ENCODE measurements at regions not wholly inside any gene's neighbourhood (a gene's known extent, or its start where the extent isn't known, plus 50 kb on each side); places are given as distances from the start of the nearest gene placed in this dataset.
"Not testable (repeated sequence)": the region's sequence is repeated elsewhere in the genome, so short reads cannot be mapped to it uniquely, and the experiment has no call there.

DNA sequence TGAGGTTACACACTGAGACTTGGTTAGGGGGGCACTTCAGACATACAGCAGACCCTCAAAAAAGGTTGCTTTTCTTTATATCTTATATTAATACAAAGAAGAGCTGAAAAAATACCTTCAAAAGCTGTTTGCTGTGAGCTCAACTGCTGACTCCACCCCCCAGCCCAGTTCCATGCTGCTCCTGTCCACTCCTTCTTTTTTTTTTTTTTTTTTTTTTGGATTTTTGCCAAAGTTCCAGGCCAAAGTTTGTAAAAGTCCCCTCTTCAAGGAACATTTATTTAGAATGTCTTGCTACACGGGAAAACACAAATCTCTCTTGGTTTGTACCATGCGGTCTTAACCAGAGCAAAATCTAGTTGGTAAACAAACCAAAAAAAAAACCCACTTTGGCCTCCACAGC, 85.3 kb upstream of the AKAP12 start:
- intact Hi-C loops (cut with micrococcal nuclease) = no loop called here
- ATAC-seq = peak; percentile 62
- peak; percentile 64 for DNase-seq

DNA sequence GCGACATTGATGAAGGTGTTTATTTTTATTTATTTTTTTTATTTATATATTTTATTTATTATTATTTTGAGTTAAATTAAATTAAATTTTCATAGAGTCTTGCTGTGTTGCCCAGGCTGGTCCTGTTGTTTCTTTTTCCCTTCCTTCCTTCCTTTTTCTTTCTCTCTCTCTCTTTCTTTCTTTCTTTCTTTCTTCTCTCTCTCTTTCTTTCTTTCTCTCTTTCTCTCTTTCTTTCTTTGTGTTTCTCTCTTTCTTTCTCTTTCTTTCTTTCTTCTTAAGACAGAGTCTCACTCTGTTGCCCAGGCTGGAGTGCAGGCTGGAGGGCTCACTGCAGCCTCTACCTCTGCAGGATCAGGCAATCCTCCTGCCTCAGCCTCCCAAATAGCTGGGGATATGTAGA, 84.7 kb upstream of the AKAP12 start:
- ATAC-seq = no peak
- intact Hi-C loops (cut with micrococcal nuclease) = no loop called here
- DNase-seq = no peak

DNA sequence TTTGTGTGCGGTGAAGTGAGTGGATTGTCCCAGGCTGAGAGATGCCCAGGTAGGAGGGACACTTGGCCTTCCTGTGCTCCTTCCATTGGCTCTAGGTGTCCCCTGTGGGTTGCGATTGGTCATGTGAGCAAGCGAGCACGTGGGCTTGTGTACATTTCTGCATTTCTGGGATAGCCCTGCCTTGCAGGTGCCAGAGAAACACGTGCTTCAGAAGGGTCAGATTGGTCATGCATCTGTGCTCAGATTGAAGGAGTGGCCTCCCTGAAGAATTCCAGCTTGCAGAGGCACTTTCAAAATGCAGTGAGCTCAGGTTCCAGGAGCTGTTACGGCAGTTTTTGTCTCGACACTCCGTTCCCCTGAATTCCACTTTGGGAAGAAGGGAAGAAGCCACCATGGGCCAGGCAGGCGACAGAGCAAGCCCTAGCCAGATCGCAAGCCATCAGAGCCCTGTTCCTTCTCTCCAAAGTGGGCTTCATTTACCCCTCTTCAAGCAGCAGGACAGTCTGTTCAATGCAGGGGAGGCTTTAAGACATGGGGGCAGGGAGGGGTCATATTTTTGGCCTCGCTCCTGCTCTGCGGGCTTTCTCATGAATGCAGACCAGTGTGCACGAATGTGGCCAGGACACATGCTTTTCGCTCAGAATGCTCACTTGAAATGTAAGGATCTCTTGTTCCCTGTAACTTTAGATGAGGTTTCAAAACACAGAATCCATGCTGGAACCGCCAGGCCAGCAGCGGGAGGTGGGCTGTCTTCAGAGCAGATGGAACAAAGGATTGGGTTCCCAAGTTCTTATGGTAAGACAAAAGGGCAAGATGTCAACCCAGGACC, 78.6 kb upstream of the AKAP12 start:
- ATAC-seq = no peak
- DNase-seq = no peak
- intact Hi-C loops (cut with micrococcal nuclease) = no loop called here

DNA sequence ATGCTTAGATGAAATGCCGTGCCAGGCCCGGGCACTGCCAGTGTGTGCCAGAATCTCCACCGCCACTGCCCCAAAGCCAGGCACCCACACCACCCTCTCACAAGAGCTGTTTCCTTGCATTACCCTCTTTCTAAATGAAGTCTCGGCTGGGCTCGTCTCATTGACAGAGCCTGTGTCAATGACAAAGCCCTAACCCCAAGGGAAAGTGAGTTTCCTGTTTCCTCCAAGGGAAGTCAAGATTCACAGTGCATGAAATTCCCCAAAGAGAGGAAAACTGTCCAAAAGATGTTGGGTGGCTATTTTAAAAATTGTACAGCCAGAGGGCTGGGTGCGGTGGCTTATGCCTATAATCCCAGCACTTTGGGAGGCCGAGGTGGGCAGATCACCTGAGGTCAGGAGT, 75.4 kb upstream of the AKAP12 start:
- peak; percentile 28 for ATAC-seq
- no peak for DNase-seq
- intact Hi-C loops (cut with micrococcal nuclease) = no loop called here

DNA sequence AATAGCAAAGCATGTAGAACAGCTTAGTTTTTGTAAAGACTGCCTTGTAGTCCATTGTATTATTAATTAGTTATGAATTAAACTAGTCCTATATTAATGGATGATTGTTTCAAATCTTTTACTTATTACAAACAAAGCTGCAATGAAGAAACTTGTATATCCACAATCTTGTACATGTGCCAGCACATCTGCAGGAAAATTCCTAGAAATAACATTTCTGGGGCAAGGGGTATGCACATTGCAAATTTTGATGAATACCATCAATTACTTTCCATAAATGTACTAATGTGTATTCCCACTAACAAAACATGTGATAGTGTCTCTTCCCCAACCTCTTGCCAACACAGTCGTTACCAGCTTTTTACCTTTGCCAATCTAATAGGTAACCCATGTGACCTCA, 73.6 kb upstream of the AKAP12 start:
- ATAC-seq = no peak
- no peak for DNase-seq
- intact Hi-C loops (cut with micrococcal nuclease) = no loop called here

DNA sequence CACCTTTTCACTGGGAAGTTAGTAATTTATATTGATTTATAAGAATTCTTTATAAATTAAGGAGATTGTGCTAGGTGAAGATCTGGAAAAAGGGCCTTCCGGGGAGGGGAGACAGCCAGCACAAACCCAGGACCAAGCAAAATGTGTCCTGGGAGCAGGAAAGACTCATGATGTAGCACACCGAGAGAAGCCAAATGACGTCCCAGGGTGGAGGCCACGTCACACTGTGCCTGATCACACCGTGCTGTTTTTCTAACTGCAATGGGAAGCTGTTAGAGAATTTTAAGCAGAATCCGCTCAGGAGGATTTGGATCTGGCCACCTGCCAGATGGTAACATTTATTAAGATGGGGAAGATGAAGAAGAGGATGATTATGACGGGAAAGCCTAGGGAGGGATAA, 72.7 kb upstream of the AKAP12 start:
- no peak for ATAC-seq
- intact Hi-C loops (cut with micrococcal nuclease) = no loop called here
- DNase-seq = no peak

DNA sequence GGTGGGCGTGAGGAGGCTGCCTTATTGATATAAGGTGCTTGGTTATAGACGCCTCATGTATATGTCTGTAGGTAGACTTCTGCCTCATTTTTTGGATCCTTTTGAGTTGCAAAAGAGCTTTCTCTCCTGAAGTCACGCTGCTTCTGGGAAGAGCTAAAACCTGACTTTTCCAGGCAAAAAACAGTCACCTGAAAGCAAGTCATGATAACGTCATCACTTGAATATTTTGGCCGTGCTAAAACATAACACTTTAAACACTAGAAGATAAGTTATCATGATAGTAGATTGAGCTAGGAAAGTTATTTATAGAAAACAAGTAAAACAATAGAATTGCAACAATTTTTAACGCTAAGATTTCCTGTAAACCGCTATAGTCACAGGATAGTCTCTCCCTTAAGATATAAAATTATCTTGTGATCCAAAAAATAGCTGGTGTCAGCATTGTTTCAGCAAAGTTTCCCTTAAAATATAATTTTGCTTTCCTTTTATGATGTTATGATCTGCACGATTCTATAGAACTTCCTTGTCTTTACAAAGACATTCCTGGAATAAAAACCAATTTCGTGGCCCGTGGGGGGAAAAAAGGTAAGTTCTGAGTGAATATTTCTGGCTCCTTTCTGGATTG, 69.0 kb upstream of the AKAP12 start:
- DNase-seq (no peak), ATAC-seq (no peak)
- intact Hi-C loops (cut with micrococcal nuclease) = no loop called here

DNA sequence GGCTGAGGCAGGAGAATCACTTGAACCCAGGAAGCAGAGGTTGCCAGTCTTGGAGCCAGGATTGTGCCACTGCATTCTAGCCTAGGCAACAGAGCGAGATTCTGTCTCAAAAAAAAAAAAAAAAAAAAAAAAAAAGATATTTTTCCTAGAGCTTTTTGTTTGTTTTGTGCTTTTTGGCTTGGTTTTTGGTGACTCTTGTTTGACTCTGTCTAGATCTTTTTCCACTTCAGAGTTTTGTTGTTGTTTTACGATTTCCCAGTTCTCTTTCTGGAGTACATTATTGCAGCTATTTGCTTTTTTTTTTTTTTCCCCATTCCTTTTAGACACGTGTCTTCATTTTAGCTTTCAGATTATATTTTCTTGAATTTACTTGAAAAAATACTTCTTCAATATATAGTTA, 67.0 kb upstream of the AKAP12 start:
- DNase-seq = no peak
- intact Hi-C loops (cut with micrococcal nuclease) = no loop called here
- no peak for ATAC-seq

DNA sequence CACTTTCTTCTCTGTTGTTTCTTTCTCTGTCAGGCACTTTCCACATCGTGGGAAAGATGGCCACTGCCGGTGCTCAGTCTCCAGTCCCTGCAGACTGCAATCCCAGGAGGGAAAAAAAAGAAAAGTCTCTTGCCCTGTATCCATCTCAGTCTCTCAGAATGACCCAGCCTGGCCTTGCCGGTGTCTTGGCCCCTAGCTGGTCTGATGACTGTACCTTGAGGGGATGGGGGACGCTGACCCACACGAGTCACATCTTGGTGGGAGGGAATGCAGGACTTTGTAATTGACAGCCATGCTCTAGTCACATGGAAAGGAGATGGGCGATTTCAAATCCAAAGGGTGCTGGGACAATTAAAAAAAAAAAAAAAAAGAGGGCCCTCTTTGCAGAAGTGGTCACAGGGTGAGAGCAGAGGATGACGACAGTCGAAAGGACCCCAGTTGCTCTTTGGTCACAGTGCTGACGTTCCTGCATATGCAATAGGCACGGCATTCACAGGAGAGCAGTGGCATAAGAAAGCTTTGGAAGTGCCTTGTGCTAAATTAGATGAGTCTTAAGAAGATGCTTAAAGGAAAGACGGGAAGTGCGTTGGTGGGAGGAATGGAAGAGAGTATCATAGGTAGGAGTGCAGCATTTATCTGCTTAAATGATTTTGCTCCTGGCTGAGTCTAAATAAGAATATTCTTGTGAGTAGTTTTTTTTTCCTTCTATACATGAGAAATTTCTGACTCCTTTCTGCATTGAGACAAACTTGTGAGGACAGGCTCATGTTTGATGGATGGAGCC, 63.9 kb upstream of the AKAP12 start:
- no peak for DNase-seq
- intact Hi-C loops (cut with micrococcal nuclease) = no loop called here
- ATAC-seq = no peak

DNA sequence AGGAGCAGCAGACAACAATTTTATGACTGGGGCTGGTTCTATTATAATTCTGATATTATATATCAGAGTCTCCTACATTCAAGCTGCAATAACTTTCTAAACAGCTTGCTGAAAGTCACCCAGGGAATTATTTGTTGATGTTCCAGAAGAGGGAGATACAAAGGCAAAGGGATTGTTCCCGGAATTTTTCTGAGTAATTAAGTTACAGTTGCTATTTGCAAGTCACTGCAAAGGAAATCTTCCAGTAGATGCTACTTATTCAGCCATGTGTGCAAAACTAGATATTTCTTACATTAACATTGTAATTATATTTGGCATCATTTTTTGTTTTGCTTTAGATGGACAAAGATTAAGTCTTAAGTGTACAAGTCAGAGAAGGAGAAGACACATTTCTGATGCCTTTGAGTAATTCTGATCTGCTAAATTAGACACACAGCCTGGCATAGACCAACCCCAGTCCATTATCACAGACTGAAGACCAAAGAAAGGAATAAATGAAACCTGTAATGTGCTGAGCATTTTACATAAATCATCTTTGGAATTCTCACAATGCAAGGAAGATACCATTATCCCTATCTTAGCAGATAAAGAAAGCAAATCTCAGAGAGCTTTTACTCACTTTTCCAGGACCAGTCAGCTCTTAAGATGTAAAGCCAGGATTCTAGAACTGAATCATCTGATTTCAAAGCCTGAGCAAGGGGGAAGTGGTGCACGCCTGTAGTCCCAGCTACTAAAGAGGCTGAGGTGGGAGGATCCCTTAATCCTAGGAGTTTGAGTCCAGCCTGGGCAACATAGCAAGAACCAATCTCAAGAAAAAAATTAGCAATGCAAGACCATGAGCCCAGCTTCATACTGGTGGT, 62.6 kb upstream of the AKAP12 start:
- no peak for DNase-seq
- ATAC-seq = no peak
- intact Hi-C loops (cut with micrococcal nuclease) = no loop called here

DNA sequence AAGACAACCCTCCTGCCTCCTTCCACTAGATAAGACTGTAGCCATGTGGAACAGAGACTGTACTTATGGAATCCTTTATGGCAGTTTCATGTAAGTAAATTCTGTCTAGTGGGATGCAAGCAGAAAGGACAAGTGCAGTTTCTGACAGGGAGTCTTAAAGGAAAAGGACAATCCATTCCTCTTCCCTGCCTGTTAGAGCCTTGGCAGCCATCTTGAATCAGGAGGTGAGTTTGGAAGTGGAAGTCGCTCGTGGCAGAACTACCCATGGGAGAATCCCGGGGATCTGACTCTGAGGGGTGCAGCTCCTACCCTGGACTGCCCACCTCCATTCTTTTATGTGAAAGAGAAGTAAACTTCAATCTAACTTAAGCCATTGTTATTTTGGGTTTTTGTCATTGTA, 61.4 kb upstream of the AKAP12 start:
- intact Hi-C loops (cut with micrococcal nuclease) = no loop called here
- ATAC-seq = no peak
- DNase-seq = no peak

DNA sequence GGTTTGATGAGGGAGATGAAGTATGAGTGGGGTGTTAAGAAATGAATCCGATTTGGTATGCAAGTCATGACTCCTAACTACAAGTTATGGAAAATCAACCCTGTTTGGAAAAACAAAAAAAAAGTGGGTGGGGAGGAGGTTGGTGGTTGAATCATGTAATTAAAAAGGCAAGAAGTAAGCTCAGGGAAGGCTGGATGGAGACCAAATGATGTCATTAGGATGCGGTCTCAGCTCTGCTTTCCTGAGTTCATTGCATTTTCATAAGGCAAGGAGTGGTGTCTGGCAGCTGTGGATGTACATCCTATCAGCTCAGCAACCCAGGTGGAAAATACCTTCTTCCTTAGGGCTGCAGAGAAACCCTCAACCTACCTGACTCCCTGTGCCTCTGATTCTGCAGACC, 60.4 kb upstream of the AKAP12 start:
- intact Hi-C loops (cut with micrococcal nuclease) = no loop called here
- DNase-seq (no peak), ATAC-seq (no peak)

DNA sequence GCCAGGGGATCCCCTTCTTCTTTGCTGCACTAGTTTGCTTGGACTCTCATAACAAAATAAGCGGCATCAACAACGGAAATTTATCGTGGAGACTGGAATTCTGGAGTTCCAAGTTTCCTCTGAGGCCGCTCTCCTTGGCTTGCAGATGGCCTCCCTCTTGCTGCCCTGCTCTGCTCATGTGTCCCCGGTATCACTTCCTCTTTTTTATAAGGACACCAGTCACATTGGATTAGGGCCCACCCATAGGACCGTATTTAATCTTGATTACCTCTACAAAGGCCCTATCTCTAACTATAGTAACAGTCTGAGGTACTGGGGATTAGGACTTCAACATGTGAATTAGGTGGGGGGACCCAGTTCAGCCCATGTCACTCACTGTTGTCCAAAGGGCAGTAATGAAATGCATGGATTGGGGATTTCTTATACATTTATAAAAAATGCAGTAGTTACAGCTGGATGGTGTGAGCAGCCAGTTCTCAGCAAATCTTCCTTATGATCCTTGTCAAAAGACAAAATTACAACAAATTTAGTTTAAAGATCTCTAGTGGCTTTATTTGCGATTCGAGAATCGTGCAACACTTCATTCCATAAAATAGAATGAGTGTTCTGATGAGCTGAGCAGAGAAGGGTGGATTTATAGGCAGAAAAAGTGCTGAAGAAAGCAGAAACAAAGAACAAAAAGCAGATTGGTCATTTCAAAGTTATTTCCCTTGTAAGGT, 59.3 kb upstream of the AKAP12 start:
- intact Hi-C loops (cut with micrococcal nuclease) = no loop called here
- ATAC-seq = no peak

DNA sequence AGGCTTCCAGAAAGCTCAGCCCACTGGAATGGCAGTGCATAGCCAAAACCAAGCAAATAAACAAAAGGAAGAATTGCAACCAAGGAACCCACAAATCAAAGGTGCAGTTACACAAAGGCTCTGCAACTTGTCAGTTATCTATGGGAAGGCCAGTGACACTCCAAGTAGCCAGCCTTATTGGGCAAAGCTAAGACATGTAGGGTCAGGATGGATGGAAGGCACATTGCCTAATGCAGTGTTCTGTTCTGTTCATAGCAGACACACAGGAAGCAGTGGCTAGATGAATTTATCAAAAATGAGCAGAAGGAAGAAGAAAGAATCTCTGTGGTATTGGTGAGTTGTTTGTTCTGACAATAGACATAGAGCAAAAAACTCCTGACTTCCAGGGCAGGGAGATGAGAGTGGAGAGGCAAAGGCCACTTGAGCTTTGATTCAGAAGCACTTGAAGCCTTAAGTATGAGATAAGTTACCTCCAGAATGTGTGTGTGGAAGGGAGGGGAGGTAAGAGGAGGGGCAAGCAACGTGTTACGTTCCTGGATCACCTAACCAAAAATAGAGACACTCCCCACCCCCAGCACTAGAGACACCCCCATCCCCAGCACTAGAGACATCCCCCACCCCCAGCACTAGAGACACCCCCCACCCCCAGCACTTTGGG, 57.9 kb upstream of the AKAP12 start:
- DNase-seq (no peak), ATAC-seq (no peak)
- intact Hi-C loops (cut with micrococcal nuclease) = no loop called here

More for the DNA sequence above, 59.3 kb upstream of the AKAP12 start:
- no peak for DNase-seq

DNA sequence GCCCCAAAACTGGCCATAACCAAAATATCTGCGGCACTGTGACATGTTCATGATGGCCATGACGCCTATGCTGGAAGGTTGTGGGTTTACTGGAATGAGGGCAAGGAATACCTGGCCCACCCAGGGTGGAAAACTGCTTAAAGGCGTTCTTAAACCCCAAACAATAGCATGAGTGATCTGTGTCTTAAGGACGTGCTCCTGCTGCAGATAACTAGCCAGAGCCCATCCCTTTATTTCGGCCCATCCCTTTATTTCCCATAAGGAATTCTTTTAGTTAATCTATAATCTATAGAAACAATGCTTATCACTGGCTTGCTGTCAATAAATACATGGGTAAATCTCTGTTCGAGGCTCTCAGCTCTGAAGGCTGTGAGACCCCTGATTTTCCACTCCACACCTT, 56.8 kb upstream of the AKAP12 start:
- ATAC-seq; DNase-seq; intact Hi-C loops (cut with micrococcal nuclease): not testable (repeated sequence)

DNA sequence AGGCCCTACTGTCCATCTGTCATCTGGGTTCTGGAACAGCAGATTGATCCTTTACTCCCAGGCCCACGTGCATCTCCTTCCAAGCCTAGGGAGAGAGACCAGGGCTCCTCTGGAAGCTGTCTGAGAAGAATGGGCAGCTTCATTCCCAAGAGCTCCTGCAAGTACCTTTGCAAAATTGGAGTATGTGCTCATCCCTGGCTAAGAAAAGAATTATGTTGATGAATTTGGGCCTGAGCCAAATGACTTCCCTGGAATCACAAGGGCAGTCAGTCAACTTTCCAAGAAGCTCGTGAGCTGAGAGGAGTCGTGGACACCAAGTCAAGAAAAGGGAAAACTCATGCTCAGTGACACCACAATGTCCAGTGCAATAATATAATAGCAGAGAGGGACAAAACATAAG, 54.6 kb upstream of the AKAP12 start:
- intact Hi-C loops (cut with micrococcal nuclease) = no loop called here
- ATAC-seq = no peak

DNA sequence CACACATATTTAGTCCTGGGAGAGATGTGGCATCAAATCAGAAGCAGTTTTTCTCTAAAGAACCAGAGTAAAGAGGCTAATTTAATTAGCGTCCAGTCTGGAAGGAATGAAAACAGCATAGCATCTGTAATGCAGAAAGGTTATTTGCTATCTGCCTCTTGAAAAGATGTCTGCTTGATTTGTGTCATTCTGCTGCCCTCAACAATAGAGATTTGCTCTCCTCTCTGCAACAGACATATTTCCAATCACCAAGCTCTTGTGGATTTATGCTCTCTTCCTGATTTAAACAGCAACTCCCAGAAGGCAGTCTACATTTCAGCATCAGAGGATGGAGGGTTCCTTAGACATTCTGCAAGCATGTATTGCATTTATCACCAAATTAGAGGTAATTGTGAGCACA, 53.5 kb upstream of the AKAP12 start:
- ATAC-seq (no peak), DNase-seq (no peak)
- intact Hi-C loops (cut with micrococcal nuclease) = no loop called here

More for the DNA sequence above, 54.6 kb upstream of the AKAP12 start:
- no peak for DNase-seq

DNA sequence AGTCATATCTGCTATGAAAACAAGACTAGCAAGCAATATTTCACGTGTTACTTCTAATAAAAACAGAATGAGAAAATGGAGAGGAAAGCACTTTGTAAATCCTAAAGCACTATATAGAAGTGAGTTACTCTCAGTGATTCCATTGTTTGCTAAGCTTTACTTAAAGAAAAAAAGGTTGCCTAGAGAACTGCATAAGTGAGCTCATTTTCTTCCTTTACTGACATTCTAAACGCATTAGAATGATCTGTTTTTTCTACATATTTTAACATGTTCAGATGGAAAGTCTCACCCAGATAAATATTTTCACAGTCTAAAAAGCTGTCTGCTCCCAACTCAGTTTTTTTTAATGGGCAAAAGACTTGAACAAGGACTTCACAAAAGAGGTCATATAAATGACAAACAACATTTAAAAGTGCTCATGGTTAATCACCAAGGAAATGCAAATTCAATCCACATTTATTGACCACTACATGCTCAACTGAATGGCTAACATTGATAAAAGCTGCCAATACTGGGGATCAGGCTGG, 52.9 kb upstream of the AKAP12 start:
- DNase-seq (no peak), ATAC-seq (no peak)
- intact Hi-C loops (cut with micrococcal nuclease) = no loop called here
